OCI-LY1 (cell line): ENCODE measurements at regions not wholly inside any gene's neighbourhood (a gene's known extent, or its start where the extent isn't known, plus 50 kb on each side); places are given as distances from the start of the nearest gene placed in this dataset.

Experiments used
- H2AFZ ChIP-seq: fragments of 200-600 bp; sonication (generic), shearing (Covaris generic); 2 replicates; pipeline ENCODE4 v1.6.0; 2014; ENCODE audit warnings: antibody characterized with exemption, mild to moderate bottlenecking, low read length
- H3F3A ChIP-seq: fragments of 200-600 bp; sonication (generic), shearing (Covaris generic); 2 replicates; pipeline ENCODE4 v1.6.0; 2014; ENCODE audit warnings: mild to moderate bottlenecking, antibody characterized with exemption, low read length, moderate library complexity; ENCODE audit not compliant: insufficient read depth
- H3K27ac ChIP-seq: fragments of 200-600 bp; sonication (generic); 2 replicates; pipeline ENCODE4 v1.5.1; 2014; ENCODE audit warnings: low read length, mixed run types, mild to moderate bottlenecking, low read depth; ENCODE audit not compliant: poor library complexity, severe bottlenecking
- H3K27me3 ChIP-seq: fragments of 200-600 bp; sonication (generic); 2 replicates; pipeline ENCODE4 v1.6.0; 2014; ENCODE audit warnings: antibody characterized with exemption, mild to moderate bottlenecking, low read length, moderate library complexity; ENCODE audit not compliant: insufficient read depth
- H3K36me3 ChIP-seq: fragments of 200-600 bp; sonication (generic); 2 replicates; pipeline ENCODE4 v1.6.1; 2014; ENCODE audit warnings: mild to moderate bottlenecking, antibody characterized with exemption, low read length, moderate library complexity, mixed read lengths; ENCODE audit not compliant: insufficient read depth
- H3K4me1 ChIP-seq: fragments of 200-600 bp; sonication (generic); 2 replicates; pipeline ENCODE4 v1.5.1; 2014; ENCODE audit warnings: mild to moderate bottlenecking, low read length, moderate library complexity; ENCODE audit not compliant: insufficient read depth, severe bottlenecking
- H3K4me2 ChIP-seq: fragments of 200-600 bp; sonication (generic), shearing (Covaris generic); 2 replicates; pipeline ENCODE4 v1.6.1; 2014; ENCODE audit warnings: low read length
- H3K4me3 ChIP-seq: fragments of 200-600 bp; sonication (generic); 2 replicates; pipeline ENCODE4 v1.5.1; 2014; ENCODE audit warnings: low read length, low read depth, mild to moderate bottlenecking, mixed read lengths; ENCODE audit not compliant: poor library complexity, severe bottlenecking
- H3K79me2 ChIP-seq: fragments of 200-600 bp; shearing (Covaris generic); 2 replicates; pipeline ENCODE4 v1.6.1; 2016; ENCODE audit warnings: mixed run types, low read length, mixed read lengths; ENCODE audit not compliant: insufficient read depth
- H3K9ac ChIP-seq: fragments of 200-600 bp; sonication (generic), shearing (Covaris generic); 2 replicates; pipeline ENCODE4 v1.6.1; 2014; ENCODE audit warnings: mild to moderate bottlenecking, low read length, mixed read lengths
- H3K9me2 ChIP-seq: fragments of 200-600 bp; sonication (generic), shearing (Covaris generic); 2 replicates; pipeline ENCODE4 v1.6.1; 2014; ENCODE audit warnings: low read depth, mild to moderate bottlenecking, low read length, mixed read lengths
- H3K9me3 ChIP-seq: fragments of 200-600 bp; shearing (Covaris generic); 2 replicates; pipeline ENCODE4 v1.6.1; 2014; ENCODE audit warnings: low read length, mixed read lengths
- H4K20me1 ChIP-seq: fragments of 200-600 bp; sonication (generic), shearing (Covaris generic); 2 replicates; pipeline ENCODE4 v1.6.0; 2016; ENCODE audit warnings: mild to moderate bottlenecking, low read length; ENCODE audit not compliant: insufficient read depth
- CTCF ChIP-seq: fragments of 200-600 bp; sonication (generic), shearing (Covaris generic); IDR thresholded peaks from 2 replicates; pipeline ENCODE4 v1.5.1; 2017; ENCODE audit warnings: mild to moderate bottlenecking, antibody characterized with exemption, low read length, moderate library complexity, mixed read lengths
- EZH2 ChIP-seq: fragments of 200-600 bp; sonication (generic), shearing (Covaris generic); IDR thresholded peaks from 2 replicates; pipeline ENCODE4 v1.8.0; 2017; ENCODE audit warnings: borderline replicate concordance, mixed run types, mild to moderate bottlenecking, antibody characterized with exemption, low read length, moderate library complexity, mixed read lengths

GRCh38 chr11:92658733-92659132, 310.7 kb upstream of the MTNR1B start:
- Histone ChIP-seq H2AFZ (no peak overlapping the region), H3K4me2 (no peak overlapping the region), H3K79me2 (no peaks in the 10 kb centered on the region), H3K4me1 (no peaks in the 10 kb centered on the region), H3K27ac (no peak overlapping the region), H3K4me3 (no peak overlapping the region), H4K20me1 (no peaks in the 10 kb centered on the region), H3K9me3 (no peaks in the 10 kb centered on the region), H3K36me3 (no peaks in the 10 kb centered on the region), H3K9me2 (no peaks in the 10 kb centered on the region), H3F3A (no peaks in the 10 kb centered on the region), H3K9ac (no peak overlapping the region), H3K27me3 (no peaks in the 10 kb centered on the region)
- TF ChIP-seq EZH2 (no peak), CTCF (no peak)

- no peaks in the 10 kb centered on the region for H3K36me3 ChIP-seq
- H3K9ac ChIP-seq, result no peak overlapping the region
- no peaks in the 10 kb centered on the region for H3K79me2 ChIP-seq
- no peaks in the 10 kb centered on the region for H3K27me3 ChIP-seq
- H3K27ac ChIP-seq, result no peak overlapping the region
- H3K4me3 ChIP-seq, result no peak overlapping the region
- no peaks in the 10 kb centered on the region for H3K9me2 ChIP-seq
- no peaks in the 10 kb centered on the region for H3F3A ChIP-seq
- TF ChIP-seq EZH2 (no peak), CTCF (no peak)
- no peaks in the 10 kb centered on the region for H3K9me3 ChIP-seq
- no peak overlapping the region for H3K4me2 ChIP-seq
- H3K4me1 ChIP-seq, result no peaks in the 10 kb centered on the region
- H2AFZ ChIP-seq, result no peak overlapping the region
- H4K20me1 ChIP-seq, result no peaks in the 10 kb centered on the region
These were observed 309.7 kb upstream of the MTNR1B start for GRCh38 chr11:92659793-92660192.

- Histone ChIP-seq H3K9me2 (no peaks in the 10 kb centered on the region), H3K36me3 (no peaks in the 10 kb centered on the region), H3K4me1 (no peaks in the 10 kb centered on the region), H3K27ac (no peak overlapping the region), H3K9me3 (no peaks in the 10 kb centered on the region), H3K4me3 (no peak overlapping the region), H3K27me3 (no peaks in the 10 kb centered on the region), H3K9ac (no peak overlapping the region), H3F3A (no peaks in the 10 kb centered on the region), H3K4me2 (no peak overlapping the region), H3K79me2 (no peaks in the 10 kb centered on the region), H2AFZ (no peak overlapping the region), H4K20me1 (no peaks in the 10 kb centered on the region)
- TF ChIP-seq EZH2, result no peak
- TF ChIP-seq CTCF, result no peak
These were observed 306.7 kb upstream of the MTNR1B start for GRCh38 chr11:92662601-92663360.
